Hematopoietic multipotent progenitor cell treated with erythropoietin and hydrocortisone succinate and interleukin-3 and kit ligand, for 15 days (in vitro differentiated cells): ENCODE measurements at regions not wholly inside any gene's neighbourhood (a gene's known extent, or its start where the extent isn't known, plus 50 kb on each side); places are given as distances from the start of the nearest gene placed in this dataset.
"Not testable (repeated sequence)": the region's sequence is repeated elsewhere in the genome, so short reads cannot be mapped to it uniquely, and the experiment has no call there.

Source experiments
- DNase-seq: peaks from one replicate; pipeline ENCODE4 v3.0.0-alpha.2; 2015; ENCODE audit warnings: low spot score

- DNase-seq, result no peak
Observed at GRCh38 chr14:86987966-86988365, 1005.0 kb downstream of the GALC start.

- no peak for DNase-seq
Observed at GRCh38 chr14:86973177-86973576, 1019.8 kb downstream of the GALC start.

GRCh38 chr14:86971292-86971691 is 1021.7 kb downstream of the GALC start:
- DNase-seq, result no peak

GRCh38 chr14:86961106-86961716 is 1031.8 kb downstream of the GALC start:
- DNase-seq, result no peak

GRCh38 chr14:86955771-86956354 is 1037.1 kb downstream of the GALC start:
- DNase-seq, result no peak

- no peak for DNase-seq
Observed at GRCh38 chr14:86954623-86955022, 1038.4 kb downstream of the GALC start.

- no peak for DNase-seq
Observed at GRCh38 chr14:86946446-86946845, 1046.5 kb downstream of the GALC start.

- DNase-seq, result no peak
Observed at GRCh38 chr14:86944434-86944833, 1048.5 kb downstream of the GALC start.

GRCh38 chr14:86943391-86944365 is 1049.3 kb downstream of the GALC start:
- no peak for DNase-seq

- DNase-seq, result no peak
Observed at GRCh38 chr14:86942936-86943335, 1050.0 kb downstream of the GALC start.

- DNase-seq, result no peak
Observed at GRCh38 chr14:86940106-86940505, 1052.9 kb downstream of the GALC start.

- DNase-seq, result no peak
Observed at GRCh38 chr14:86938320-86938719, 1054.7 kb downstream of the GALC start.

- DNase-seq, result no peak
Observed at GRCh38 chr14:86936556-86936955, 1056.4 kb downstream of the GALC start.

- no peak for DNase-seq
Observed at GRCh38 chr14:86935241-86935885, 1057.6 kb downstream of the GALC start.

GRCh38 chr14:86933958-86934595 is 1058.9 kb downstream of the GALC start:
- no peak for DNase-seq

GRCh38 chr14:86933460-86933859 is 1059.5 kb downstream of the GALC start:
- DNase-seq, result no peak

GRCh38 chr14:86915406-86915805 is 1077.6 kb downstream of the GALC start:
- no peak for DNase-seq

- DNase-seq, result no peak
Observed at GRCh38 chr14:86912709-86913108, 1080.3 kb downstream of the GALC start.

- no peak for DNase-seq
Observed at GRCh38 chr14:86911486-86911885, 1081.5 kb downstream of the GALC start.

- DNase-seq, result not testable (repeated sequence)
Observed at GRCh38 chr14:86905386-86905926, 1087.5 kb downstream of the GALC start.

- no peak for DNase-seq
Observed at GRCh38 chr14:86902176-86902950, 1090.6 kb downstream of the GALC start.
